Mesenchymal stem cell (in vitro differentiated cells and primary cell): ENCODE measurements at regions not wholly inside any gene's neighbourhood (a gene's known extent, or its start where the extent isn't known, plus 50 kb on each side); places are given as distances from the start of the nearest gene placed in this dataset.
"Not testable (repeated sequence)": the region's sequence is repeated elsewhere in the genome, so short reads cannot be mapped to it uniquely, and the experiment has no call there.

Experiments
- DNase-seq: peaks from one replicate; pipeline ENCODE4 v3.0.0-alpha.2; 2013
- H2AFZ ChIP-seq: one replicate; pipeline ENCODE4 v1.6.1; 2013; ENCODE audit warnings: low read depth, mild to moderate bottlenecking, control low read depth, inconsistent platforms, low read length, moderate library complexity
- H2AK5ac ChIP-seq: 2 replicates; pipeline ENCODE4 v1.6.1; 2013; ENCODE audit warnings: low read length, moderate library complexity, mild to moderate bottlenecking, inconsistent platforms; ENCODE audit not compliant: severe bottlenecking
- H2BK120ac ChIP-seq: one replicate; pipeline ENCODE4 v1.6.1; 2013; ENCODE audit warnings: low read depth, mild to moderate bottlenecking, inconsistent platforms, low read length, moderate library complexity
- H2BK12ac ChIP-seq, 2 experiments: one replicate each; pipeline ENCODE4 v1.6.1; 2013; ENCODE audit warnings: inconsistent platforms in 2 of 2, low read length in 2 of 2, mild to moderate bottlenecking in 2 of 2, moderate library complexity in 2 of 2, control low read depth in 1 of 2
- H2BK15ac ChIP-seq: one replicate; pipeline ENCODE4 v1.6.1; 2013; ENCODE audit warnings: mild to moderate bottlenecking, low read depth, inconsistent platforms; ENCODE audit not compliant: poor library complexity, severe bottlenecking
- H2BK5ac ChIP-seq: 2 replicates; pipeline ENCODE4 v1.6.1; 2013; ENCODE audit warnings: low read depth, mild to moderate bottlenecking, low read length, control low read depth, inconsistent platforms; ENCODE audit not compliant: poor library complexity, severe bottlenecking
- H3K14ac ChIP-seq, 2 experiments: one replicate each; pipeline ENCODE4 v1.6.1; 2013; ENCODE audit warnings: inconsistent platforms in 2 of 2, low read length in 2 of 2, control low read depth in 1 of 2, mild to moderate bottlenecking in 1 of 2, moderate library complexity in 1 of 2
- H3K18ac ChIP-seq, 2 experiments: one replicate each; pipeline ENCODE4 v1.6.1; 2013; ENCODE audit warnings: inconsistent platforms in 2 of 2, low read length in 2 of 2, control low read depth in 1 of 2, low read depth in 1 of 2, mild to moderate bottlenecking in 1 of 2
- H3K23ac ChIP-seq, 2 experiments: one replicate each; pipeline ENCODE4 v1.6.1; 2013; ENCODE audit warnings: inconsistent platforms in 2 of 2, low read length in 2 of 2, mild to moderate bottlenecking in 2 of 2, moderate library complexity in 2 of 2, control low read depth in 1 of 2
- H3K27ac ChIP-seq: 2 replicates; pipeline ENCODE4 v1.5.1; 2013; ENCODE audit warnings: mild to moderate bottlenecking, moderate library complexity, low read length, control low read depth, inconsistent platforms; ENCODE audit not compliant: poor library complexity, severe bottlenecking
- H3K27me3 ChIP-seq, 2 experiments: 2 replicates each; pipeline versions ENCODE4 v1.6.1 to v1.7.0; 2013; ENCODE audit warnings: low read length in 2 of 2, mild to moderate bottlenecking in 2 of 2, moderate library complexity in 2 of 2, control low read depth in 1 of 2, inconsistent platforms in 1 of 2; ENCODE audit not compliant: control insufficient read depth in 1 of 2, insufficient read depth in 1 of 2
- H3K36me3 ChIP-seq, 2 experiments: 2 replicates each; pipeline versions ENCODE4 v1.6.1 to v1.7.0; 2013; ENCODE audit warnings: low read length in 2 of 2, control low read depth in 1 of 2, inconsistent platforms in 1 of 2, low read depth in 1 of 2, mild to moderate bottlenecking in 1 of 2; ENCODE audit not compliant: insufficient read depth in 2 of 2, control insufficient read depth in 1 of 2
- H3K4ac ChIP-seq, 2 experiments: one replicate each; pipeline ENCODE4 v1.6.1; 2013; ENCODE audit warnings: inconsistent platforms in 2 of 2, low read length in 2 of 2, mild to moderate bottlenecking in 2 of 2, moderate library complexity in 2 of 2, control low read depth in 1 of 2, low read depth in 1 of 2
- H3K4me1 ChIP-seq: 2 replicates; pipeline ENCODE4 v1.6.1; 2013; ENCODE audit warnings: low read depth, low read length, control low read depth; ENCODE audit not compliant: control insufficient read depth, insufficient read depth
- H3K4me2 ChIP-seq: 2 replicates; pipeline ENCODE4 v1.6.1; 2013; ENCODE audit warnings: low read length, mild to moderate bottlenecking, inconsistent platforms; ENCODE audit not compliant: poor library complexity, severe bottlenecking
- H3K4me3 ChIP-seq, 2 experiments: 2 replicates each; pipeline versions ENCODE4 v1.5.1 to v1.7.0; 2013; ENCODE audit warnings: low read length in 2 of 2, mild to moderate bottlenecking in 2 of 2, control low read depth in 1 of 2, low read depth in 1 of 2; ENCODE audit not compliant: insufficient read depth in 1 of 2
- H3K79me1 ChIP-seq: replicated peaks from 2 replicates; pipeline ENCODE4 v1.6.1; 2013; ENCODE audit warnings: mild to moderate bottlenecking, control low read depth, low read length, inconsistent platforms; ENCODE audit not compliant: poor library complexity, severe bottlenecking
- H3K9ac ChIP-seq: 2 replicates; pipeline ENCODE4 v1.7.0; 2013; ENCODE audit warnings: mild to moderate bottlenecking, low read length, moderate library complexity
- H3K9me3 ChIP-seq: 2 replicates; pipeline ENCODE4 v1.7.0; 2013; ENCODE audit warnings: mild to moderate bottlenecking, low read length; ENCODE audit not compliant: control insufficient read depth
- H4K8ac ChIP-seq: one replicate; pipeline ENCODE4 v1.6.1; 2013; ENCODE audit warnings: inconsistent platforms, mild to moderate bottlenecking, low read length, moderate library complexity
- H4K91ac ChIP-seq: one replicate; pipeline ENCODE4 v1.6.1; 2013; ENCODE audit warnings: mild to moderate bottlenecking, low read length, inconsistent platforms
- WGBS: methylation state at CpG from one replicate; pipeline ENCODE4 v1.1.7; 2013; ENCODE audit warnings: mixed read lengths; 5-methylcytosine and 5-hydroxymethylcytosine counted together

GRCh38 chr22:48401523-48401922 lies 1426.2 kb downstream of the BRD1 start:
- H2BK12ac ChIP-seq, H3K27me3 ChIP-seq, H3K9ac ChIP-seq, H3K18ac ChIP-seq, H3K79me1 ChIP-seq, H3K4me3 ChIP-seq, H2AFZ ChIP-seq, H3K36me3 ChIP-seq, H2BK5ac ChIP-seq, H3K4me2 ChIP-seq, H2BK120ac ChIP-seq, H3K4me1 ChIP-seq, H3K27ac ChIP-seq, H2BK15ac ChIP-seq, H3K23ac ChIP-seq, H3K4ac ChIP-seq, H4K8ac ChIP-seq, H4K91ac ChIP-seq, H2AK5ac ChIP-seq, H3K14ac ChIP-seq, DNase-seq, H3K9me3 ChIP-seq: not testable (repeated sequence)
- WGBS: 95% methylated on average over 1 of the region's 1 CpG

- no peak overlapping the region for H2BK15ac ChIP-seq
- no peak overlapping the region for H4K8ac ChIP-seq
- no peak overlapping the region for H2AK5ac ChIP-seq
- H3K79me1 ChIP-seq: no peaks in the 10 kb centered on the region
- H3K4me1 ChIP-seq: no peaks in the 10 kb centered on the region
- no peak overlapping the region for H3K4ac ChIP-seq
- H4K91ac ChIP-seq: no peak overlapping the region
- peaks cover 0 to 3% of the 10 kb centered on the region in 2 experiments for H3K27me3 ChIP-seq
- no peak overlapping the region for H2BK5ac ChIP-seq
- no peak overlapping the region for H3K4me2 ChIP-seq
- H3K36me3 ChIP-seq: no peaks in the 10 kb centered on the region
- H3K9me3 ChIP-seq: no peaks in the 10 kb centered on the region
- H2BK12ac ChIP-seq: no peak overlapping the region
- H2BK120ac ChIP-seq: no peak overlapping the region
- no peak overlapping the region for H2AFZ ChIP-seq
- H3K14ac ChIP-seq: no peak overlapping the region
- no peak overlapping the region for H3K9ac ChIP-seq
- no peak overlapping the region for H3K4me3 ChIP-seq
- DNase-seq: no peak
- H3K18ac ChIP-seq: no peak overlapping the region
- no peak overlapping the region for H3K23ac ChIP-seq
- H3K27ac ChIP-seq: no peak overlapping the region
- 75% methylated on average over 11 of the region's 11 CpGs for WGBS
Measured at GRCh38 chr22:48398181-48398905, 1429.3 kb downstream of the BRD1 start.

GRCh38 chr22:48397531-48398180 lies 1430.0 kb downstream of the BRD1 start:
- WGBS: 85% methylated on average over 16 of the region's 16 CpGs
- H3K27ac ChIP-seq: no peak overlapping the region

GRCh38 chr22:48396785-48397530 lies 1430.7 kb downstream of the BRD1 start:
- Histone ChIP-seq H3K9me3 (no peaks in the 10 kb centered on the region), H4K8ac (no peak overlapping the region), H2BK120ac (no peak overlapping the region), H3K36me3 (no peaks in the 10 kb centered on the region), H2AK5ac (no peak overlapping the region), H3K4me2 (no peak overlapping the region), H3K27me3 (no peaks in the 10 kb centered on the region), H2BK15ac (no peak overlapping the region), H4K91ac (no peak overlapping the region), H3K14ac (no peak overlapping the region), H2BK5ac (no peak overlapping the region), H3K79me1 (no peaks in the 10 kb centered on the region), H3K4ac (no peak overlapping the region), H3K18ac (no peak overlapping the region), H3K23ac (no peak overlapping the region), H3K4me1 (no peaks in the 10 kb centered on the region), H2BK12ac (no peak overlapping the region), H3K9ac (no peak overlapping the region), H3K4me3 (no peak overlapping the region), H3K27ac (no peak overlapping the region), H2AFZ (no peak overlapping the region)
- DNase-seq: no peak
- WGBS: 88% methylated on average over 31 of the region's 31 CpGs

More at GRCh38 chr22:48397531-48398180, 1430.0 kb downstream of the BRD1 start:
- H3K4me2 ChIP-seq: no peak overlapping the region
- H4K91ac ChIP-seq: no peak overlapping the region
- H3K4me1 ChIP-seq: no peaks in the 10 kb centered on the region
- H2BK5ac ChIP-seq: no peak overlapping the region
- H4K8ac ChIP-seq: no peak overlapping the region
- H3K14ac ChIP-seq: no peak overlapping the region
- H3K23ac ChIP-seq: no peak overlapping the region
- no peak overlapping the region for H3K4ac ChIP-seq
- H2AFZ ChIP-seq: no peak overlapping the region
- H3K27me3 ChIP-seq: no peaks in the 10 kb centered on the region
- no peak overlapping the region for H2BK120ac ChIP-seq
- no peak overlapping the region for H3K4me3 ChIP-seq
- no peak overlapping the region for H3K18ac ChIP-seq
- DNase-seq: no peak
- no peaks in the 10 kb centered on the region for H3K9me3 ChIP-seq
- no peak overlapping the region for H2AK5ac ChIP-seq
- no peaks in the 10 kb centered on the region for H3K79me1 ChIP-seq
- H2BK12ac ChIP-seq: no peak overlapping the region
- H2BK15ac ChIP-seq: no peak overlapping the region
- no peak overlapping the region for H3K9ac ChIP-seq
- H3K36me3 ChIP-seq: no peaks in the 10 kb centered on the region
